ENCODE measurements at regions not wholly inside any gene's neighbourhood (a gene's known extent, or its start where the extent isn't known, plus 50 kb on each side); places are given as distances from the start of the nearest gene placed in this dataset.

DNA sequence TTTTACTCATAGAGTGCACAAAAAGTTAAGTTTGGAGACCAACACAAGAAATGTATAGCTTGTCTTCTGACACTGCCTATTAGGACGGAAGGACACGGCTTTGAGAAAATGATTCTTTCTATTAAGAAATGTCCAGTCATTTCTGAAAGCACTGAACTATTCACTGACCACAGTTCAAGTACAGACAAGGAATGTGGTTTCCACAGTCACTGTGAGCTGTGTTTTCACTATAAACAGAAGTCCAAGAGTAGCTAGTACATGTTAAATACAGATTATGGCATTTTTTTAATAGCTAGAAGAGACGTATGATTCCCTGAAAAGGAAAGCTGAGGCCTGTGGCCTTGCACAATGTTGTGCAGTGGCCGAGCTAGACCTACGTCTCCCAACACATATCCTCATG lies 115.1 kb upstream of the GPM6A start:
- H3K27ac Mint-ChIP-seq = no peak overlapping the region
- ChIA-PET CTCF (no interaction called here), POLR2A (no interaction called here)
- TF ChIP-seq ZNF138 (CRISPR knock-in tag; conservative IDR thresholded peaks at IDR 0.05) = no peak
- TF ChIP-seq, protein P1, sequence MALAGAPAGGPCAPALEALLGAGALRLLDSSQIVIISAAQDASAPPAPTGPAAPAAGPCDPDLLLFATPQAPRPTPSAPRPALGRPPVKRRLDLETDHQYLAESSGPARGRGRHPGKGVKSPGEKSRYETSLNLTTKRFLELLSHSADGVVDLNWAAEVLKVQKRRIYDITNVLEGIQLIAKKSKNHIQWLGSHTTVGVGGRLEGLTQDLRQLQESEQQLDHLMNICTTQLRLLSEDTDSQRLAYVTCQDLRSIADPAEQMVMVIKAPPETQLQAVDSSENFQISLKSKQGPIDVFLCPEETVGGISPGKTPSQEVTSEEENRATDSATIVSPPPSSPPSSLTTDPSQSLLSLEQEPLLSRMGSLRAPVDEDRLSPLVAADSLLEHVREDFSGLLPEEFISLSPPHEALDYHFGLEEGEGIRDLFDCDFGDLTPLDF (CRISPR knock-in tag; IDR thresholded peaks at IDR 0.05) = no peak
- H3K36me3 Mint-ChIP-seq = no peaks in the 10 kb centered on the region
- no peaks in the 10 kb centered on the region for H3K27me3 Mint-ChIP-seq (ENCODE audit: low read depth)
- ATAC-seq = no peak
- DNase-seq (ENCODE audit: low spot score) = no peak
- H3K9me3 Mint-ChIP-seq = no peaks in the 10 kb centered on the region
- H3K4me1 Mint-ChIP-seq = peaks cover 4% of the 10 kb centered on the region; the same call in 1 of the 2 replicates
- H3K4me3 Mint-ChIP-seq = no peak overlapping the region

- no peak for ATAC-seq
- Mint-ChIP-seq H3K4me3 (no peak overlapping the region), H3K4me1 (peaks cover 4% of the 10 kb centered on the region; the same call in 1 of the 2 replicates), H3K9me3 (peaks cover 5% of the 10 kb centered on the region; the same call in 1 of the 2 replicates), H3K36me3 (no peaks in the 10 kb centered on the region), H3K27ac (no peak overlapping the region), H3K27me3 (ENCODE audit: low read depth) (no peaks in the 10 kb centered on the region)
- DNase-seq (ENCODE audit: low spot score) = no peak
- TF ChIP-seq, protein P2, sequence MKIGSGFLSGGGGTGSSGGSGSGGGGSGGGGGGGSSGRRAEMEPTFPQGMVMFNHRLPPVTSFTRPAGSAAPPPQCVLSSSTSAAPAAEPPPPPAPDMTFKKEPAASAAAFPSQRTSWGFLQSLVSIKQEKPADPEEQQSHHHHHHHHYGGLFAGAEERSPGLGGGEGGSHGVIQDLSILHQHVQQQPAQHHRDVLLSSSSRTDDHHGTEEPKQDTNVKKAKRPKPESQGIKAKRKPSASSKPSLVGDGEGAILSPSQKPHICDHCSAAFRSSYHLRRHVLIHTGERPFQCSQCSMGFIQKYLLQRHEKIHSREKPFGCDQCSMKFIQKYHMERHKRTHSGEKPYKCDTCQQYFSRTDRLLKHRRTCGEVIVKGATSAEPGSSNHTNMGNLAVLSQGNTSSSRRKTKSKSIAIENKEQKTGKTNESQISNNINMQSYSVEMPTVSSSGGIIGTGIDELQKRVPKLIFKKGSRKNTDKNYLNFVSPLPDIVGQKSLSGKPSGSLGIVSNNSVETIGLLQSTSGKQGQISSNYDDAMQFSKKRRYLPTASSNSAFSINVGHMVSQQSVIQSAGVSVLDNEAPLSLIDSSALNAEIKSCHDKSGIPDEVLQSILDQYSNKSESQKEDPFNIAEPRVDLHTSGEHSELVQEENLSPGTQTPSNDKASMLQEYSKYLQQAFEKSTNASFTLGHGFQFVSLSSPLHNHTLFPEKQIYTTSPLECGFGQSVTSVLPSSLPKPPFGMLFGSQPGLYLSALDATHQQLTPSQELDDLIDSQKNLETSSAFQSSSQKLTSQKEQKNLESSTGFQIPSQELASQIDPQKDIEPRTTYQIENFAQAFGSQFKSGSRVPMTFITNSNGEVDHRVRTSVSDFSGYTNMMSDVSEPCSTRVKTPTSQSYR (CRISPR knock-in tag; IDR thresholded peaks at IDR 0.05) = no peak
- no peak for TF ChIP-seq TP53 (CRISPR knock-in tag; IDR thresholded peaks at IDR 0.05)
- TF ChIP-seq RELA (CRISPR knock-in tag; IDR thresholded peaks at IDR 0.05; ENCODE audit: borderline replicate concordance) = no peak
- TF ChIP-seq CBFB (CRISPR knock-in tag; IDR thresholded peaks at IDR 0.05; ENCODE audit: low read depth) = no peak
- TF ChIP-seq E2F5 (CRISPR knock-in tag; IDR thresholded peaks at IDR 0.05) = no peak
- no peak for TF ChIP-seq MYBL2 (CRISPR knock-in tag; IDR thresholded peaks at IDR 0.05)
- TF ChIP-seq NFE2L1 (CRISPR knock-in tag; IDR thresholded peaks at IDR 0.05) = no peak
- TF ChIP-seq ZNF532 (CRISPR knock-in tag; IDR thresholded peaks at IDR 0.05; ENCODE audit: borderline replicate concordance) = no peak
- no peak for TF ChIP-seq CDX4 (CRISPR knock-in tag; IDR thresholded peaks at IDR 0.05; ENCODE audit: borderline replicate concordance)
- TF ChIP-seq NFYB (CRISPR knock-in tag; conservative IDR thresholded peaks at IDR 0.05; ENCODE audit: low read depth) = no peak
- TF ChIP-seq, protein P3, sequence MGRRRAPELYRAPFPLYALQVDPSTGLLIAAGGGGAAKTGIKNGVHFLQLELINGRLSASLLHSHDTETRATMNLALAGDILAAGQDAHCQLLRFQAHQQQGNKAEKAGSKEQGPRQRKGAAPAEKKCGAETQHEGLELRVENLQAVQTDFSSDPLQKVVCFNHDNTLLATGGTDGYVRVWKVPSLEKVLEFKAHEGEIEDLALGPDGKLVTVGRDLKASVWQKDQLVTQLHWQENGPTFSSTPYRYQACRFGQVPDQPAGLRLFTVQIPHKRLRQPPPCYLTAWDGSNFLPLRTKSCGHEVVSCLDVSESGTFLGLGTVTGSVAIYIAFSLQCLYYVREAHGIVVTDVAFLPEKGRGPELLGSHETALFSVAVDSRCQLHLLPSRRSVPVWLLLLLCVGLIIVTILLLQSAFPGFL (CRISPR knock-in tag; IDR thresholded peaks at IDR 0.05; ENCODE audit: borderline replicate concordance) = no peak
- TF ChIP-seq, protein P4, sequence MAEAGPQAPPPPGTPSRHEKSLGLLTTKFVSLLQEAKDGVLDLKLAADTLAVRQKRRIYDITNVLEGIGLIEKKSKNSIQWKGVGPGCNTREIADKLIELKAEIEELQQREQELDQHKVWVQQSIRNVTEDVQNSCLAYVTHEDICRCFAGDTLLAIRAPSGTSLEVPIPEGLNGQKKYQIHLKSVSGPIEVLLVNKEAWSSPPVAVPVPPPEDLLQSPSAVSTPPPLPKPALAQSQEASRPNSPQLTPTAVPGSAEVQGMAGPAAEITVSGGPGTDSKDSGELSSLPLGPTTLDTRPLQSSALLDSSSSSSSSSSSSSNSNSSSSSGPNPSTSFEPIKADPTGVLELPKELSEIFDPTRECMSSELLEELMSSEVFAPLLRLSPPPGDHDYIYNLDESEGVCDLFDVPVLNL (CRISPR knock-in tag; IDR thresholded peaks at IDR 0.05; ENCODE audit: borderline replicate concordance, low read depth) = no peak
- no peak for TF ChIP-seq FOXP1 (CRISPR knock-in tag; IDR thresholded peaks at IDR 0.05; ENCODE audit: borderline replicate concordance)
- ChIA-PET CTCF (no interaction called here), POLR2A (no interaction called here)
Measured at GRCh38 chr4:175929441-175929840, 117.4 kb upstream of the GPM6A start.

Data from WTC11 (cell line).